ENCODE measurements at regions not wholly inside any gene's neighbourhood (a gene's known extent, or its start where the extent isn't known, plus 50 kb on each side); places are given as distances from the start of the nearest gene placed in this dataset.
A peak's percentile ranks its signal among the peaks of the same experiment; 100 is the strongest.

- no peak overlapping the region; the same call in 1 of the 2 replicates for H3K27ac Mint-ChIP-seq
- TF ChIP-seq JUNB (IDR thresholded peaks at IDR 0.05; ENCODE audit: unreplicated experiment) = no peak
- TF ChIP-seq ZNF331 (CRISPR knock-in tag; IDR thresholded peaks at IDR 0.05; ENCODE audit: low read depth) = no peak
- TF ChIP-seq ETS1 (IDR thresholded peaks at IDR 0.05) = peak; percentile 47; the same call in 1 of the 2 replicates
- no peak for TF ChIP-seq EZH2phosphoT487 (IDR thresholded peaks at IDR 0.05; ENCODE audit: unreplicated experiment)
Observed at GRCh38 chr9:95753762-95754465, 121.6 kb upstream of the ERCC6L2 start.

GRCh38 chr9:95752129-95752731, 123.3 kb upstream of the ERCC6L2 start:
- Mint-ChIP-seq H3K36me3 (ENCODE audit: low read depth) (no peaks in the 10 kb centered on the region), H3K4me1 (peaks cover 53% of the 10 kb centered on the region), H3K9me3 (no peaks in the 10 kb centered on the region), H3K27me3 (ENCODE audit: insufficient read depth, low read depth, poor library complexity) (peaks cover 25% of the 10 kb centered on the region), H3K4me3 (peak overlapping the region; percentile 68), H3K27ac (no peak overlapping the region)
- H3F3A ChIP-seq (replicated peaks; ENCODE audit: low read depth) = no peaks in the 10 kb centered on the region
- H2AFZ ChIP-seq = peak overlapping the region; percentile 94
- peak overlapping the region; percentile 77 for H3K4me3 ChIP-seq
- TF ChIP-seq REST (IDR thresholded peaks at IDR 0.05; ENCODE audit: unreplicated experiment) (no peak), EZH2 (IDR thresholded peaks at IDR 0.05; ENCODE audit: low read depth, unreplicated experiment) (peak; percentile 21)
- H3K4me1 ChIP-seq (ENCODE audit: insufficient read depth) = peaks cover 48% of the 10 kb centered on the region
- H3K9me2 ChIP-seq (ENCODE audit: insufficient read depth) = no peaks in the 10 kb centered on the region
- H4K20me1 ChIP-seq (replicated peaks; ENCODE audit: insufficient read depth) = no peaks in the 10 kb centered on the region
- H3K79me2 ChIP-seq (replicated peaks; ENCODE audit: insufficient read depth) = no peaks in the 10 kb centered on the region
- peaks cover 45% of the 10 kb centered on the region for H3K27me3 ChIP-seq (ENCODE audit: insufficient read depth)
- H3K27ac ChIP-seq (ENCODE audit: low read depth) = no peak overlapping the region
- H3K4me2 ChIP-seq = peak overlapping the region; percentile 92
- ATAC-seq (peak; percentile 26), DNase-seq (ENCODE audit: low spot score) (peak; percentile 50)
- H3K36me3 ChIP-seq (ENCODE audit: insufficient read depth) = no peaks in the 10 kb centered on the region

More at GRCh38 chr9:95753762-95754465, 121.6 kb upstream of the ERCC6L2 start:
- DNase-seq (ENCODE audit: low spot score) (peak; percentile 32), ATAC-seq (peak; percentile 11)
- peak overlapping the region; percentile 68 for H3K4me3 Mint-ChIP-seq
- no peaks in the 10 kb centered on the region for H3K36me3 ChIP-seq (ENCODE audit: insufficient read depth)
- H3K4me1 ChIP-seq (ENCODE audit: insufficient read depth) = peaks cover 51% of the 10 kb centered on the region
- peaks cover 24% of the 10 kb centered on the region for H3K27me3 Mint-ChIP-seq (ENCODE audit: insufficient read depth, low read depth, poor library complexity)
- peaks cover 45% of the 10 kb centered on the region for H3K27me3 ChIP-seq (ENCODE audit: insufficient read depth)
- peaks cover 56% of the 10 kb centered on the region for H3K4me1 Mint-ChIP-seq
- peak overlapping the region; percentile 92 for H3K4me2 ChIP-seq
- no peaks in the 10 kb centered on the region for H3F3A ChIP-seq (replicated peaks; ENCODE audit: low read depth)
- no peaks in the 10 kb centered on the region for H4K20me1 ChIP-seq (replicated peaks; ENCODE audit: insufficient read depth)
- H3K4me3 ChIP-seq = peak overlapping the region; percentile 77
- no peak overlapping the region for H2AFZ ChIP-seq
- H3K36me3 Mint-ChIP-seq (ENCODE audit: low read depth) = no peaks in the 10 kb centered on the region
- H3K9me2 ChIP-seq (ENCODE audit: insufficient read depth) = no peaks in the 10 kb centered on the region
- no peaks in the 10 kb centered on the region for H3K79me2 ChIP-seq (replicated peaks; ENCODE audit: insufficient read depth)
- no peak overlapping the region for H3K27ac ChIP-seq (ENCODE audit: low read depth)
- H3K9me3 Mint-ChIP-seq = no peaks in the 10 kb centered on the region

All from GM23338 (cell line).